K562 (cell line): ENCODE measurements at regions not wholly inside any gene's neighbourhood (a gene's known extent, or its start where the extent isn't known, plus 50 kb on each side); places are given as distances from the start of the nearest gene placed in this dataset.

Experiments
- ARID1B ChIP-seq: fragments of 450-650 bp; IDR thresholded peaks from 2 replicates; pipeline ENCODE4 v1.6.1; 2016; ENCODE audit warnings: antibody characterized with exemption, mild to moderate bottlenecking, inconsistent platforms
- BDP1 ChIP-seq: IDR thresholded peaks from 3 replicates; pipeline ENCODE4 v1.6.1; 2011; ENCODE audit not compliant: insufficient read length, insufficient read depth
- BRD9 ChIP-seq: fragments of 450-650 bp; IDR thresholded peaks from 2 replicates; pipeline ENCODE4 v1.6.1; 2018; ENCODE audit warnings: low read depth; ENCODE audit not compliant: partially characterized antibody
- CBX3 ChIP-seq, 2 experiments: IDR thresholded peaks; 1 replicate in 1 of 2; 2 replicates in 1 of 2; pipeline ENCODE4 v1.6.1; 2012; ENCODE audit warnings: inconsistent platforms in 2 of 2, low read length in 2 of 2, borderline replicate concordance in 1 of 2, control low read depth in 1 of 2
- DEAF1 ChIP-seq: fragments of 450-650 bp; formaldehyde crosslinking; IDR thresholded peaks from 2 replicates; pipeline ENCODE4 v1.4.0; 2020; ENCODE audit warnings: mild to moderate bottlenecking, moderate library complexity
- DPF2 ChIP-seq: fragments of 450-650 bp; IDR thresholded peaks from 2 replicates; pipeline ENCODE4 v1.6.1; 2016
- EP300 ChIP-seq: IDR thresholded peaks from 2 replicates; pipeline ENCODE4 v1.6.1; 2012; ENCODE audit warnings: low read length, improper control_type of control experiment
- ETV6 ChIP-seq, 3 experiments: fragments of 150-350 bp in 1 of 3; sonication (generic) in 1 of 3; formaldehyde crosslinking in 1 of 3; IDR thresholded peaks; 2 replicates each; pipeline versions ENCODE4 v1.6.1 to v1.8.0; 2014 to 2022; ENCODE audit warnings: borderline replicate concordance in 2 of 3, low read depth in 2 of 3, antibody characterized with exemption in 1 of 3, low read length in 1 of 3, mild to moderate bottlenecking in 1 of 3, missing genetic modification reagents in 1 of 3
- GATA2 ChIP-seq: sonication (generic); formaldehyde crosslinking; IDR thresholded peaks from 2 replicates; pipeline ENCODE4 v1.4.0; 2020; ENCODE audit warnings: mild to moderate bottlenecking, missing genetic modification reagents
- GATAD2A ChIP-seq: fragments of 450-650 bp; IDR thresholded peaks from 2 replicates; pipeline ENCODE4 v1.6.1; 2017
- HMG20A ChIP-seq: fragments of 450-650 bp; formaldehyde crosslinking; conservative IDR thresholded peaks from 2 replicates; pipeline ENCODE4 v1.4.0; 2020; ENCODE audit warnings: mild to moderate bottlenecking, mixed read lengths
- JUND ChIP-seq, 2 experiments: IDR thresholded peaks; 2 replicates in 1 of 2; 3 replicates in 1 of 2; pipeline ENCODE4 v1.6.1; 2011; ENCODE audit warnings: borderline replicate concordance in 2 of 2, low read depth in 2 of 2, low read length in 2 of 2, improper control_type of control experiment in 1 of 2, missing biosample characterization in 1 of 2, missing genetic modification characterization in 1 of 2, missing genetic modification reagents in 1 of 2
- MEIS2 ChIP-seq: fragments of 450-650 bp; IDR thresholded peaks from 2 replicates; pipeline ENCODE4 v1.6.1; 2014; ENCODE audit warnings: mild to moderate bottlenecking; ENCODE audit not compliant: partially characterized antibody
- NFE2 ChIP-seq: IDR thresholded peaks from 2 replicates; pipeline ENCODE4 v1.6.1; 2014; ENCODE audit warnings: antibody characterized with exemption, low read depth
- SAFB ChIP-seq: fragments of 200-400 bp; formaldehyde crosslinking; IDR thresholded peaks from 2 replicates; pipeline ENCODE4 v1.6.1; 2017; ENCODE audit warnings: low read depth, low read length, borderline replicate concordance
- SP2 ChIP-seq: IDR thresholded peaks from 2 replicates; pipeline ENCODE4 v1.6.1; 2011; ENCODE audit warnings: mild to moderate bottlenecking, low read depth, low read length, moderate library complexity; ENCODE audit not compliant: poor library complexity, severe bottlenecking; ENCODE audit errors: extremely low read depth
- TAL1 ChIP-seq: fragments of 450-650 bp; IDR thresholded peaks from 2 replicates; pipeline ENCODE4 v1.6.1; 2016; ENCODE audit warnings: mild to moderate bottlenecking
- TEAD4 ChIP-seq, 2 experiments: sonication (generic) in 1 of 2; formaldehyde crosslinking in 1 of 2; IDR thresholded peaks; 2 replicates each; pipeline versions ENCODE4 v1.6.1 to v1.8.0; 2012 to 2022; ENCODE audit warnings: borderline replicate concordance in 1 of 2, inconsistent platforms in 1 of 2, low read length in 1 of 2, mild to moderate bottlenecking in 1 of 2, missing genetic modification reagents in 1 of 2
- TRIM24 ChIP-seq, 2 experiments: fragments of 450-650 bp; IDR thresholded peaks; 2 replicates each; pipeline ENCODE4 v1.6.1; 2016
- TRIM25 ChIP-seq: fragments of 450-650 bp; IDR thresholded peaks from 2 replicates; pipeline ENCODE4 v1.7.0; 2016; ENCODE audit warnings: borderline replicate concordance
- ZBTB49 ChIP-seq: sonication (generic); formaldehyde crosslinking; IDR thresholded peaks from 2 replicates; pipeline ENCODE4 v1.8.0; 2022; ENCODE audit warnings: missing genetic modification reagents, mild to moderate bottlenecking, borderline replicate concordance
- ZFP36 ChIP-seq: fragments of 150-350 bp; IDR thresholded peaks from 2 replicates; pipeline ENCODE4 v1.6.1; 2018; ENCODE audit warnings: low read length, low read depth; ENCODE audit not compliant: partially characterized antibody
- ZNF12 ChIP-seq: sonication (generic); formaldehyde crosslinking; IDR thresholded peaks from 2 replicates; pipeline ENCODE4 v1.4.0; 2020; ENCODE audit warnings: mild to moderate bottlenecking, missing genetic modification reagents
- ZNF174 ChIP-seq: fragments of 250-450 bp; sonication (Bioruptor Pico); IDR thresholded peaks from 2 replicates; pipeline ENCODE4 v1.4.0; 2020; ENCODE audit warnings: mild to moderate bottlenecking
- ZNF23 ChIP-seq: fragments of 250-450 bp; sonication (Bioruptor Pico); IDR thresholded peaks from 2 replicates; pipeline ENCODE4 v1.4.0; 2020; ENCODE audit warnings: mild to moderate bottlenecking

GRCh38 chr10:100631192-100631591 is 95.4 kb downstream of the HIF1AN start (continued):
- peak; percentile 55 for TF ChIP-seq ZFP36
- 0 out of 2 replicates have a peak, but pooled peaks have one; percentile 21 for TF ChIP-seq DPF2
- TF ChIP-seq ZNF174 (CRISPR knock-in tag) = no peak
- no peak for TF ChIP-seq ZBTB49 (CRISPR knock-in tag)
- TF ChIP-seq GATA2 (CRISPR knock-in tag) = peak; percentile 25; the same call in 1 of the 2 replicates
- TF ChIP-seq SAFB = no peak
- no peak for TF ChIP-seq ETV6 (IDR thresholded peaks at IDR 0.05; ENCODE audit: borderline replicate concordance in 1 of 2, low read depth in 2 of 2, low read length in 1 of 2)
- no peak for TF ChIP-seq ETV6 (CRISPR knock-in tag; IDR thresholded peaks at IDR 0.05; ENCODE audit: borderline replicate concordance)
- no peak for TF ChIP-seq BRD9
- TF ChIP-seq EP300 = 0 out of 2 replicates have a peak, but pooled peaks have one; percentile 12
- TF ChIP-seq MEIS2 = no peak
- no peak for TF ChIP-seq ZNF23 (CRISPR knock-in tag)
- TF ChIP-seq SP2 = no peak
- TF ChIP-seq TRIM24 (IDR thresholded peaks at IDR 0.05) = peak in 1 of 2 experiments; percentile 15; a peak in 1 of 4 replicates
- TF ChIP-seq TEAD4 (IDR thresholded peaks at IDR 0.05; ENCODE audit: low read length) = peak; percentile 84
- no peak for TF ChIP-seq TEAD4 (CRISPR knock-in tag; IDR thresholded peaks at IDR 0.05; ENCODE audit: borderline replicate concordance)
- TF ChIP-seq JUND (IDR thresholded peaks at IDR 0.05; ENCODE audit: borderline replicate concordance, low read depth, low read length) = no peak
- TF ChIP-seq JUND (tag; IDR thresholded peaks at IDR 0.05; ENCODE audit: borderline replicate concordance, low read depth, low read length) = no peak
- TF ChIP-seq BDP1 = no peak
- TF ChIP-seq GATAD2A = no peak
- no peak for TF ChIP-seq DEAF1
- peak; percentile 73 for TF ChIP-seq ARID1B
- TF ChIP-seq ZNF12 (CRISPR knock-in tag) = no peak
- no peak for TF ChIP-seq NFE2
- no peak for TF ChIP-seq HMG20A
- TF ChIP-seq CBX3 (IDR thresholded peaks at IDR 0.05; ENCODE audit: borderline replicate concordance in 1 of 2, low read length in 2 of 2) = no peak
- TF ChIP-seq TAL1 = peak; percentile 82; the same call in 1 of the 2 replicates
- no peak for TF ChIP-seq TRIM25
